ENCODE measurements at regions not wholly inside any gene's neighbourhood (a gene's known extent, or its start where the extent isn't known, plus 50 kb on each side); places are given as distances from the start of the nearest gene placed in this dataset.

DNA sequence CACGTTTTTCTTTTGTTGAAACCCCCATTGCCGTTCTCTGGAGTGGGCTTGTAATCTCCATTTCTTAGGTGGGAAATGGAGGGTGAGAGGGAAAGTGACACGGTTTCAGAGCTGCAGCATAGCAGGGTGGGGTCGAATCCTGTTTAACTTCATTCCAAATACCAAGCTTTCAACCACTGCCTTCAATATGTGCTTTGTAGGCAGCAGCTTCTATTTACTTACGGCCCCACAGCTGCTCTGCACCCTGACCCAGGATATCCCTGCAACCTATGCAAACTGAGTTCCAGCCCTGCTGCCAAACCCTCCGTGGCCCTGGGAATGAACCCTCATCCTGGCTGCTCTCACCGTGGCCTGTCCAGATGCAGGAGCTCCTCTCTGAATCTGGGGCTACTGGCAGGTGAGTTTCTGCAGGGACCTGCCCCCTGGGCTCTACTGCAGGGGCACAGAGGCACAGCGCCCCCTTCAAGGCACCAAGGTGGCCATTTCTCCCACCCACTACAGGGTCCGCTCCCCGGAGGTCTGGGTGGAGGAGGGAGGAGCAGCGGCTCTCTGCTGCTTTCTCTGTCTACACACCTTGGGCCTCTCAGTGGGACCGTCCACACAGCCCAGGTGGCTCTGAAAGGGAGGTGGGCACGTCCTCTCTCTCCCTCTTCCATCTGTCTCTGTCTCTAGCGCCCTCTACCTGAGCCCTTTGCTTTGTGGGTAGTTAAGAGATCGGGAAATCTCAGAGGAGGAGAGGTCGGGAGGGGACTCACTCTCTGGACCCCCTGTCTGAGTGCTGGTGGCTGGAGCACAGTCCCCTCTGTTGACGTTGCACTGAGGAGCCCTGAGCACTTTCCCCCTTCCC lies 279.1 kb downstream of the BRD1 start:
- H3K4me1 ChIP-seq = peaks cover 0 to 6% (median 0%) of the 10 kb centered on the region in 6 donors
- 60 to 84% (median 83%) methylated on average over 16 to 17 of the region's 17 CpGs for WGBS, 5 donors
- no peak overlapping the region for H3K27ac ChIP-seq
- H3K36me3 ChIP-seq = peaks cover 0 to 15% (median 0%) of the 10 kb centered on the region in 6 donors
- DNase-seq = peak; percentile 34
- no peak overlapping the region for H3K4me3 ChIP-seq
- H3K27me3 ChIP-seq (replicated peaks in 1 of 7) = no peaks in the 10 kb centered on the region
- TF ChIP-seq, protein P1, sequence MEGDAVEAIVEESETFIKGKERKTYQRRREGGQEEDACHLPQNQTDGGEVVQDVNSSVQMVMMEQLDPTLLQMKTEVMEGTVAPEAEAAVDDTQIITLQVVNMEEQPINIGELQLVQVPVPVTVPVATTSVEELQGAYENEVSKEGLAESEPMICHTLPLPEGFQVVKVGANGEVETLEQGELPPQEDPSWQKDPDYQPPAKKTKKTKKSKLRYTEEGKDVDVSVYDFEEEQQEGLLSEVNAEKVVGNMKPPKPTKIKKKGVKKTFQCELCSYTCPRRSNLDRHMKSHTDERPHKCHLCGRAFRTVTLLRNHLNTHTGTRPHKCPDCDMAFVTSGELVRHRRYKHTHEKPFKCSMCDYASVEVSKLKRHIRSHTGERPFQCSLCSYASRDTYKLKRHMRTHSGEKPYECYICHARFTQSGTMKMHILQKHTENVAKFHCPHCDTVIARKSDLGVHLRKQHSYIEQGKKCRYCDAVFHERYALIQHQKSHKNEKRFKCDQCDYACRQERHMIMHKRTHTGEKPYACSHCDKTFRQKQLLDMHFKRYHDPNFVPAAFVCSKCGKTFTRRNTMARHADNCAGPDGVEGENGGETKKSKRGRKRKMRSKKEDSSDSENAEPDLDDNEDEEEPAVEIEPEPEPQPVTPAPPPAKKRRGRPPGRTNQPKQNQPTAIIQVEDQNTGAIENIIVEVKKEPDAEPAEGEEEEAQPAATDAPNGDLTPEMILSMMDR (IDR thresholded peaks at IDR 0.05 in 8 of 11, conservative IDR thresholded peaks at IDR 0.05 in 3 of 11) = no peak
- TF ChIP-seq POLR2AphosphoS5 (IDR thresholded peaks at IDR 0.05) = no peak
- no peak for TF ChIP-seq POLR2A (IDR thresholded peaks at IDR 0.05)
- intact Hi-C loops (cut with DNase I; ENCODE audit: low total_unique reads) = no loop called here
- H3K9me3 ChIP-seq = peaks cover 0 to 22% (median 14%) of the 10 kb centered on the region in 8 donors

DNA sequence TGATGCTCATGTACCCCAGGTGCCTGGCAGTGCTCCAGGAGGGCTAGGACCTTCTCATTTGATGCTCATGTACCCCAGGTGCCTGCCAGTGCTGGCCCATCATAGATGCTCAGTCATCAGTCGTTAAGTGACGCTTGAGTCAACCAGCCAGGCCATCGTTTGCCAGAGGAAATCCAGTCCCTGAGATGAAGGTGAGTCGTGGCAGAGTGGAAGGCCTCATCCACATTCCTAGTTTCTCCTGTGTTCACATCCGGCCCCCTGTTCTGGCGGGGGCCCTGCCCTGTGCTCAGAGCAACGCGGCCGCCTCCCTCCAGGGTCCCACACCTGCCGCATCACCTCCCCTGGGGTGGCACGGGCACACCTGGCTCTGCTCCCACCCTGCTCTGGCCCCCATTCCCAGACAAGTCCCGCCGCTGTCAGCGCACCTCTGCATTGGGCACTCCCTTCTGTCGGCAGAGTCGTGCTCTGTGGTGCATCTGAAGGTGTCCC lies 279.9 kb downstream of the BRD1 start:
- WGBS, 5 donors = 92 to 95% (median 94%) methylated on average over 16 of the region's 16 CpGs
- no peak overlapping the region for H3K4me3 ChIP-seq
- H3K27me3 ChIP-seq (replicated peaks in 1 of 7) = no peaks in the 10 kb centered on the region
- intact Hi-C loops (cut with DNase I; ENCODE audit: low total_unique reads) = no loop called here
- H3K4me1 ChIP-seq = peaks cover 0 to 6% (median 0%) of the 10 kb centered on the region in 6 donors
- DNase-seq = peak; percentile 59
- TF ChIP-seq POLR2A (IDR thresholded peaks at IDR 0.05) (no peak), POLR2AphosphoS5 (IDR thresholded peaks at IDR 0.05) (no peak)
- TF ChIP-seq, protein P1 (IDR thresholded peaks at IDR 0.05 in 8 of 11, conservative IDR thresholded peaks at IDR 0.05 in 3 of 11) = no peak
- no peak overlapping the region for H3K27ac ChIP-seq
- peaks cover 0 to 22% (median 14%) of the 10 kb centered on the region in 8 donors for H3K9me3 ChIP-seq
- peaks cover 0 to 10% (median 0%) of the 10 kb centered on the region in 6 donors for H3K36me3 ChIP-seq

DNA sequence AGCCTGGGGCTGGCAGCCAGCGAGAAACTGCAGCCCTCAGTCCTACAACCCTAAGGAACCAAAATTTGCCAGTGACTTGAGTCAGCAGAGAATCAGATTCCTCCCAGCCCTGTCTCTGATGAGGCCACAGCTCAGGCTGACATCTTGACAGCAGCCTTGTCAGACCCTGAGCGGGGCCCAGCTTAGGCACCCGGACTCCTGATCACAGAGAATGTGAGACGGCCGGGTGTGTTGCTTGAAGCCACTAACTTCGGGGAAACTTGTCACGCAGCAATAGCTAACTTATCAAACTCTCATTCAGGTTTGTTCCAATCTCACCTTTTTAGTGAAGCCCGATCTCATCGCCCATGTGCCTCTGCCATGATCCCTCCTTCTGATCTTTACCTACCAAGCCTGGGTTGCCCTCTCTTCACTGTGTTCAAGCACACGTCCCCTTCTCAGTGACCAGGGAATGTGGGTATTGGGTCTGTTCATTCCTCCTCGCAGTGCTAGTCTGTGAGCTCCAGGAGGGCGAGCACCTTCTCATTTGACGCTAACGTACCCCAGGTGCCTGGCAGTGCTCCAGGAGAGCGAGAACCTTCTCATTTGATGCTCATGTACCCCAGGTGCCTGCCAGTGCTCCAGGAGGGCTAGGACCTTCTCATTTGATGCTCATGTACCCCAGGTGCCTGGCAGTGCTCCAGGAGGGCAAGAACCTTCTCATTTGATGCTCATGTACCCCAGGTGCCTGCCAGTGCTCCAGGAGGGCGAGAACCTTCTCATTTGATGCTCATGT lies 280.7 kb downstream of the BRD1 start:
- Histone ChIP-seq H3K27ac (no peak overlapping the region), H3K4me1 (peaks cover 0 to 6% (median 0%) of the 10 kb centered on the region in 6 donors), H3K4me3 (no peak overlapping the region), H3K9me3 (peaks cover 0 to 17% (median 14%) of the 10 kb centered on the region in 8 donors), H3K36me3 (peaks cover 0 to 10% (median 0%) of the 10 kb centered on the region in 6 donors), H3K27me3 (replicated peaks in 1 of 7) (no peaks in the 10 kb centered on the region)
- no peak for TF ChIP-seq POLR2AphosphoS5 (IDR thresholded peaks at IDR 0.05)
- TF ChIP-seq, protein P1 (IDR thresholded peaks at IDR 0.05 in 8 of 11, conservative IDR thresholded peaks at IDR 0.05 in 3 of 11) = no peak
- TF ChIP-seq POLR2A (IDR thresholded peaks at IDR 0.05) = no peak
- 92 to 95% (median 94%) methylated on average over 14 to 16 of the region's 16 CpGs for WGBS, 5 donors
- intact Hi-C loops (cut with DNase I; ENCODE audit: low total_unique reads) = no loop called here
- DNase-seq = peak; percentile 64

Measured in spleen (tissue), 11 donors.